Spleen (tissue), 11 donors: ENCODE measurements at regions not wholly inside any gene's neighbourhood (a gene's known extent, or its start where the extent isn't known, plus 50 kb on each side); places are given as distances from the start of the nearest gene placed in this dataset.

Experiments used
- DNase-seq: peaks from one replicate; pipeline ENCODE4 v3.0.0-alpha.2; 2020
- H3K27ac ChIP-seq, 8 donors: fragments of 200-600 bp; sonication (generic) in 7 of 8; 1 replicate in 4 of 8; 2 replicates in 4 of 8; pipeline versions ENCODE4 v1.5.0 to v1.8.0; 2016 to 2021; ENCODE audit warnings: inconsistent platforms in 4 of 8, mild to moderate bottlenecking in 4 of 8, moderate library complexity in 1 of 8
- H3K27me3 ChIP-seq, 7 donors: fragments of 200-600 bp; sonication (generic) in 6 of 7; replicated peaks in 1 of 7; 1 replicate in 4 of 7; 2 replicates in 3 of 7; pipeline versions ENCODE4 v1.5.0 to v1.8.0; 2016 to 2021; ENCODE audit warnings: inconsistent platforms in 3 of 7, mild to moderate bottlenecking in 1 of 7
- H3K36me3 ChIP-seq, 6 donors: fragments of 200-600 bp; sonication (generic) in 5 of 6; 1 replicate in 4 of 6; 2 replicates in 2 of 6; pipeline versions ENCODE4 v1.5.0 to v1.8.0; 2016 to 2021; ENCODE audit warnings: inconsistent platforms in 2 of 6
- H3K4me1 ChIP-seq, 6 donors: fragments of 200-600 bp; sonication (generic) in 5 of 6; 1 replicate in 3 of 6; 2 replicates in 3 of 6; pipeline versions ENCODE4 v1.5.0 to v1.8.0; 2016 to 2021; ENCODE audit warnings: inconsistent platforms in 3 of 6
- H3K4me3 ChIP-seq, 8 donors: fragments of 200-600 bp; sonication (generic) in 7 of 8; 1 replicate in 4 of 8; 2 replicates in 4 of 8; pipeline versions ENCODE4 v1.5.0 to v1.8.0; 2016 to 2021; ENCODE audit warnings: inconsistent platforms in 4 of 8, mild to moderate bottlenecking in 4 of 8, moderate library complexity in 2 of 8
- H3K9me3 ChIP-seq, 8 donors: fragments of 200-600 bp; sonication (generic) in 7 of 8; 1 replicate in 4 of 8; 2 replicates in 4 of 8; pipeline versions ENCODE4 v1.5.0 to v1.8.0; 2016 to 2021; ENCODE audit warnings: inconsistent platforms in 4 of 8
- CTCF ChIP-seq, 11 experiments: fragments of 200-600 bp in 7 of 11; fragments of 450-650 bp in 4 of 11; sonication (generic) in 4 of 11; IDR thresholded peaks in 8 of 11; conservative IDR thresholded peaks in 3 of 11; 1 replicate in 7 of 11; 2 replicates in 4 of 11; pipeline versions ENCODE4 v1.4.0 to v1.8.0; 2016 to 2021; ENCODE audit warnings: antibody characterized with exemption in 11 of 11, inconsistent platforms in 4 of 11, mild to moderate bottlenecking in 1 of 11
- POLR2A ChIP-seq, 3 donors: fragments of 450-650 bp; IDR thresholded peaks; one replicate each; pipeline ENCODE4 v1.5.1; 2017; ENCODE audit warnings: antibody characterized with exemption in 3 of 3, mild to moderate bottlenecking in 1 of 3
- POLR2AphosphoS5 ChIP-seq, 3 donors: sonication (generic); formaldehyde crosslinking; IDR thresholded peaks; one replicate each; pipeline ENCODE4 v1.5.1; 2017; ENCODE audit warnings: antibody characterized with exemption in 3 of 3
- WGBS, 5 donors: extraction: QIAGEN DNeasy Blood & Tissue Kit in 3 of 5; methylation state at CpG; one replicate each; pipeline versions ENCODE4 v1.1.5 to v1.1.7; 2013 to 2018; 5-methylcytosine and 5-hydroxymethylcytosine counted together
- intact Hi-C: fragments of 100-400 bp; cut with DNase I; formaldehyde crosslinking; loops from one replicate; pipeline ENCODE4 v1.15.0; 2023; ENCODE audit warnings: low total_unique reads
- donor health status: healthy with polysubstance abuse.
- donor health status: DM: no; HTN: no; CAD: no; lungs with moderate emphysema.
- donor health status: DM: no; HTN: no; CAD: no.
- donor health status: Bipolar disorder and iron deficiency.
- donor health status: healthy.
- donor health status: DM: no; HTN: no; CAD: no.
- donor health status: DM: yes; HTN: yes; CAD: no.

GRCh38 chr1:5269901-5270300 lies 615.5 kb downstream of the AJAP1 start:
- H3K36me3 ChIP-seq = no peaks in the 10 kb centered on the region
- intact Hi-C loops = no loop called here
- H3K27me3 ChIP-seq = peaks cover 0 to 18% (median 0%) of the 10 kb centered on the region in 7 donors
- H3K4me3 ChIP-seq = no peak overlapping the region
- no peaks in the 10 kb centered on the region for H3K4me1 ChIP-seq
- 91 to 100% (median 98%) methylated on average over 2 to 3 of the region's 3 CpGs for WGBS, 5 donors
- no peak overlapping the region for H3K27ac ChIP-seq
- TF ChIP-seq POLR2AphosphoS5 (IDR thresholded peaks at IDR 0.05) (no peak), CTCF (IDR thresholded peaks at IDR 0.05 in 8 of 11, conservative IDR thresholded peaks at IDR 0.05 in 3 of 11) (no peak), POLR2A (IDR thresholded peaks at IDR 0.05) (no peak)
- H3K9me3 ChIP-seq = peaks cover 0 to 14% (median 1%) of the 10 kb centered on the region in 8 donors
- DNase-seq = peak; percentile 36

GRCh38 chr1:5267603-5268235 lies 613.3 kb downstream of the AJAP1 start:
- Histone ChIP-seq H3K27me3 (peaks cover 0 to 16% (median 0%) of the 10 kb centered on the region in 7 donors), H3K36me3 (no peaks in the 10 kb centered on the region), H3K4me1 (no peaks in the 10 kb centered on the region), H3K4me3 (no peak overlapping the region), H3K27ac (peak overlapping the region in 1 of 8 donors; percentile 27), H3K9me3 (peaks cover 0 to 26% (median 6%) of the 10 kb centered on the region in 8 donors)
- peak in 1 of 3 donors; percentile 32 for TF ChIP-seq POLR2AphosphoS5 (IDR thresholded peaks at IDR 0.05)
- no peak for TF ChIP-seq CTCF (IDR thresholded peaks at IDR 0.05 in 8 of 11, conservative IDR thresholded peaks at IDR 0.05 in 3 of 11)
- TF ChIP-seq POLR2A (IDR thresholded peaks at IDR 0.05) = no peak
- peak; percentile 56 for DNase-seq
- WGBS, 5 donors = 35 to 46% (median 40%) methylated on average over 13 to 14 of the region's 14 CpGs
- intact Hi-C loops = no loop called here

- H3K4me3 ChIP-seq = no peak overlapping the region
- no peak for TF ChIP-seq POLR2A (IDR thresholded peaks at IDR 0.05)
- TF ChIP-seq POLR2AphosphoS5 (IDR thresholded peaks at IDR 0.05) = no peak
- no peak for TF ChIP-seq CTCF (IDR thresholded peaks at IDR 0.05 in 8 of 11, conservative IDR thresholded peaks at IDR 0.05 in 3 of 11)
- peak; percentile 21 for DNase-seq
- no peaks in the 10 kb centered on the region for H3K36me3 ChIP-seq
- 68 to 76% (median 69%) methylated on average over 14 of the region's 14 CpGs for WGBS, 5 donors
- H3K4me1 ChIP-seq = no peaks in the 10 kb centered on the region
- no peak overlapping the region for H3K27ac ChIP-seq
- peaks cover 0 to 33% (median 8%) of the 10 kb centered on the region in 8 donors for H3K9me3 ChIP-seq
- intact Hi-C loops = no loop called here
- H3K27me3 ChIP-seq = peaks cover 0 to 16% (median 0%) of the 10 kb centered on the region in 7 donors
Measured at GRCh38 chr1:5265438-5266075, 611.1 kb downstream of the AJAP1 start.

GRCh38 chr1:5264476-5264875 lies 610.1 kb downstream of the AJAP1 start:
- no peak overlapping the region for H3K4me3 ChIP-seq
- no peak for DNase-seq
- no peak for TF ChIP-seq CTCF (IDR thresholded peaks at IDR 0.05 in 8 of 11, conservative IDR thresholded peaks at IDR 0.05 in 3 of 11)
- no peak for TF ChIP-seq POLR2A (IDR thresholded peaks at IDR 0.05)
- no peak for TF ChIP-seq POLR2AphosphoS5 (IDR thresholded peaks at IDR 0.05)
- H3K27ac ChIP-seq = no peak overlapping the region
- no peaks in the 10 kb centered on the region for H3K4me1 ChIP-seq
- intact Hi-C loops = no loop called here
- peaks cover 0 to 39% (median 15%) of the 10 kb centered on the region in 8 donors for H3K9me3 ChIP-seq
- H3K27me3 ChIP-seq = peaks cover 0 to 19% (median 0%) of the 10 kb centered on the region in 7 donors
- H3K36me3 ChIP-seq = no peaks in the 10 kb centered on the region
- 62 to 72% (median 70%) methylated on average over 6 of the region's 6 CpGs for WGBS, 5 donors
